OCI-LY3 (cell line): ENCODE measurements at regions not wholly inside any gene's neighbourhood (a gene's known extent, or its start where the extent isn't known, plus 50 kb on each side); places are given as distances from the start of the nearest gene placed in this dataset.

ENCODE experiments used
- H2AFZ ChIP-seq: fragments of 200-600, 300-600 bp; shearing (Covaris generic); 2 replicates; pipeline ENCODE4 v1.6.0; 2014; ENCODE audit warnings: antibody characterized with exemption, low read depth, low read length
- H3K27ac ChIP-seq: fragments of 200-600, 300-600 bp; sonication (generic); 2 replicates; pipeline ENCODE4 v1.5.1; 2014; ENCODE audit warnings: mild to moderate bottlenecking, low read length, moderate library complexity, mixed read lengths
- H3K27me3 ChIP-seq: fragments of 200-600, 300-600 bp; sonication (generic); 2 replicates; pipeline ENCODE4 v1.6.1; 2014; ENCODE audit warnings: low read depth, low read length, mixed read lengths
- H3K36me3 ChIP-seq: fragments of 200-600, 300-600 bp; sonication (generic); replicated peaks from 2 replicates; pipeline ENCODE3; 2014; ENCODE audit warnings: low read depth, low read length, mixed read lengths
- H3K4me1 ChIP-seq: fragments of 300-600, 200-600 bp; sonication (generic); 2 replicates; pipeline ENCODE4 v1.6.1; 2014; ENCODE audit warnings: low read length, mixed read lengths
- H3K4me2 ChIP-seq: fragments of 200-600, 300-600 bp; sonication (generic); 2 replicates; pipeline ENCODE4 v1.6.1; 2014; ENCODE audit warnings: low read length, mixed read lengths
- H3K4me3 ChIP-seq: fragments of 300-600, 200-600 bp; sonication (generic); 2 replicates; pipeline ENCODE4 v1.5.1; 2014; ENCODE audit warnings: antibody characterized with exemption, mild to moderate bottlenecking, low read length, moderate library complexity
- H3K79me2 ChIP-seq: fragments of 300-600, 200-600 bp; shearing (Covaris generic); 2 replicates; pipeline ENCODE4 v1.6.1; 2014; ENCODE audit warnings: mild to moderate bottlenecking, low read length, mixed read lengths
- H3K9ac ChIP-seq: fragments of 300-600, 200-600 bp; shearing (Covaris generic); 2 replicates; pipeline ENCODE4 v1.6.0; 2014; ENCODE audit warnings: mild to moderate bottlenecking, low read length, moderate library complexity
- H3K9me3 ChIP-seq: fragments of 200-600, 300-600 bp; shearing (Covaris generic); 2 replicates; pipeline ENCODE4 v1.6.1; 2014; ENCODE audit warnings: low read length, mixed read lengths; ENCODE audit not compliant: insufficient read depth
- H4K20me1 ChIP-seq: fragments of 200-600, 300-600 bp; sonication (generic); 2 replicates; pipeline ENCODE4 v1.6.1; 2016; ENCODE audit warnings: low read length, mixed read lengths; ENCODE audit not compliant: insufficient read depth
- EZH2phosphoT487 ChIP-seq: fragments of 200-600 bp; shearing (Covaris generic); IDR thresholded peaks from 2 replicates; pipeline ENCODE4 v1.6.1; 2018; ENCODE audit warnings: antibody characterized with exemption, mixed run types, low read depth
- TF ChIP-seq, protein P1 (sequence below): fragments of 200-600, 300-600 bp; sonication (generic); IDR thresholded peaks from 2 replicates; pipeline ENCODE4 v1.5.1; 2014; ENCODE audit warnings: antibody characterized with exemption, low read length, low read depth

DNA sequence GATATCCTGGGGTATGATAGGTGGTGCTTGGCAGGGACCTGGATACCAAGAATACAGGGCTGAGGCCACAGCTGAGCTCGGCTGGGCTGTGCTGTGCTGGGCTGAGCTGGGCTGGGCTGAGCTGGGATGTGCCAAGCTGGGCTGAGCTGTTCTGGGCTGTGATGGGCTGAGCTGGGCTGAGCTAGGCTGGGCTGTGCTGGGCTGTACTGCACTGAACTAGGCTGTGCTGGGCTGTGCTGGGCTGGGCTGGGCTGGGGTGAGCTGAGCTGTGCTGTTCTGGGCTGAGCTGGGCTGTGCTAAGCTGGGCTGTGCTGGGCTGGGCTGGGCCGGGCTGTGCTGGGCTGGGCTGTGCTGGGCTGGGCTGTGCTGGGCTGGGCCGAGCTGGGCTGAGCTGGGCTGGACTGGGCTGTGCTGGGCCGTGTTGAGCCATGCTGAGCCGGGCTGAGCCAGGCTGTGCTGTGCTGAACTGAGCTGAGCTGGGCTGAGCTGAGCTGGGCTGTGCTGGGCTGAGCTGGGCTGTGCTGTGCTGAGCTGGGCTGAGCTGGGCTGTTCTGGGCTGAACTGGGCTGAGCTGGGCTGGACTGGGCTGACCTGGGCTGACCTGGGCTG, 94.7 kb upstream of the ACTRT2 start:
- no peak for TF ChIP-seq EZH2phosphoT487
- TF ChIP-seq, protein P1, sequence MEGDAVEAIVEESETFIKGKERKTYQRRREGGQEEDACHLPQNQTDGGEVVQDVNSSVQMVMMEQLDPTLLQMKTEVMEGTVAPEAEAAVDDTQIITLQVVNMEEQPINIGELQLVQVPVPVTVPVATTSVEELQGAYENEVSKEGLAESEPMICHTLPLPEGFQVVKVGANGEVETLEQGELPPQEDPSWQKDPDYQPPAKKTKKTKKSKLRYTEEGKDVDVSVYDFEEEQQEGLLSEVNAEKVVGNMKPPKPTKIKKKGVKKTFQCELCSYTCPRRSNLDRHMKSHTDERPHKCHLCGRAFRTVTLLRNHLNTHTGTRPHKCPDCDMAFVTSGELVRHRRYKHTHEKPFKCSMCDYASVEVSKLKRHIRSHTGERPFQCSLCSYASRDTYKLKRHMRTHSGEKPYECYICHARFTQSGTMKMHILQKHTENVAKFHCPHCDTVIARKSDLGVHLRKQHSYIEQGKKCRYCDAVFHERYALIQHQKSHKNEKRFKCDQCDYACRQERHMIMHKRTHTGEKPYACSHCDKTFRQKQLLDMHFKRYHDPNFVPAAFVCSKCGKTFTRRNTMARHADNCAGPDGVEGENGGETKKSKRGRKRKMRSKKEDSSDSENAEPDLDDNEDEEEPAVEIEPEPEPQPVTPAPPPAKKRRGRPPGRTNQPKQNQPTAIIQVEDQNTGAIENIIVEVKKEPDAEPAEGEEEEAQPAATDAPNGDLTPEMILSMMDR, result no peak
- H3K4me2 ChIP-seq, result no peak overlapping the region
- H3K4me3 ChIP-seq, result no peak overlapping the region
- H3K36me3 ChIP-seq, result no peaks in the 10 kb centered on the region
- no peak overlapping the region for H2AFZ ChIP-seq
- H3K79me2 ChIP-seq, result no peaks in the 10 kb centered on the region
- H4K20me1 ChIP-seq, result no peaks in the 10 kb centered on the region
- no peak overlapping the region for H3K27ac ChIP-seq
- H3K4me1 ChIP-seq, result no peaks in the 10 kb centered on the region
- H3K9ac ChIP-seq, result no peak overlapping the region
- no peaks in the 10 kb centered on the region for H3K27me3 ChIP-seq
- H3K9me3 ChIP-seq, result no peaks in the 10 kb centered on the region

DNA sequence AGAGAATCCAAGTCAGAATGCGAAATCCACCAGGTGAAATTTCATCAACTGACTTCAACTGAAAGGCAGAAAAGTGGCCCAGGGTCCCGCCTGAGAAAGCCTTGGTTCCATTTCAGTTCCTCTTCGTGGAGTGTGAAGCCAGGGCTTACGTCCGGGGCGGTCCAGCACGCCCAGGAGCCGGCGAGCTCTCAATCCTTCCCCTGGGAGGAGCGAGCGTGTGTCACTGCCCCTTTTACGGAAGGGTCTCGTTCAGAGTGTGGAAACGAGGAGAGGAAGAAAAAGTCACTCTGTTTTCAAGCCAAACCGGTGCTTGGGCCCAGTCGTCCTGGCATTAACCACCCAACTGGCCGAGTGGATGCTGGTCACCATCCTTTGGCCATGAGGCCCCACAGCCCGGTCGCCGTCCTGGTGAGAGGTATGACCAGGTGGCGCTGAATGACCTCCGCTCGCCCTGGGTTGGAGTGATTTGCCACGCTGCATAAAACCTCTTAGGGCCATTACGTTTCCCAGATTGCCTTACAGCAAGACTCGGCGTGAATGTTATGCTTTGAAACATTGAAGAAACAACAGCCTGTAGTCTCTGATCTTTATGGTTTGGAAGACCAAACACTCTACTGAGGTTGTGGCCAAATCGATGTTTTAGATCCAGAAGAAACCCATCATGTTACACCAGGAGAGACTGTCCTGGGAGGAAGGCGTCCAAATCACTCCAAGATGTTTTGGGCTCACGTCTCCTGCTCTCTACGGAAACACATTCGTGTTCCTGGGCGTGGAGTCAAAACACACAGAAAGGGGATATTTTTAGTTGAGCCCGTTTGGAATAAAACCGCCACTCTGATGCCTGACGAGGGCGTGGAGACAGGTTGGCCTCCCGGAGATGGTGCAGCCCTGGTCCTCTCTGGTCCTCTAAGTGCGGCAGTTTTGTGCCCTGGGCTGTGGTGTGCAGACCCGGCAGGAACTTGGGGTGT, 93.6 kb upstream of the ACTRT2 start:
- no peak overlapping the region for H3K27ac ChIP-seq
- H3K4me3 ChIP-seq, result no peak overlapping the region
- TF ChIP-seq EZH2phosphoT487, result no peak
- TF ChIP-seq, protein P1, result no peak
- H3K4me2 ChIP-seq, result no peak overlapping the region
- no peaks in the 10 kb centered on the region for H3K36me3 ChIP-seq
- no peaks in the 10 kb centered on the region for H3K79me2 ChIP-seq
- H2AFZ ChIP-seq, result no peak overlapping the region
- no peaks in the 10 kb centered on the region for H4K20me1 ChIP-seq
- no peaks in the 10 kb centered on the region for H3K9me3 ChIP-seq
- H3K4me1 ChIP-seq, result no peaks in the 10 kb centered on the region
- H3K27me3 ChIP-seq, result no peaks in the 10 kb centered on the region
- H3K9ac ChIP-seq, result no peak overlapping the region

DNA sequence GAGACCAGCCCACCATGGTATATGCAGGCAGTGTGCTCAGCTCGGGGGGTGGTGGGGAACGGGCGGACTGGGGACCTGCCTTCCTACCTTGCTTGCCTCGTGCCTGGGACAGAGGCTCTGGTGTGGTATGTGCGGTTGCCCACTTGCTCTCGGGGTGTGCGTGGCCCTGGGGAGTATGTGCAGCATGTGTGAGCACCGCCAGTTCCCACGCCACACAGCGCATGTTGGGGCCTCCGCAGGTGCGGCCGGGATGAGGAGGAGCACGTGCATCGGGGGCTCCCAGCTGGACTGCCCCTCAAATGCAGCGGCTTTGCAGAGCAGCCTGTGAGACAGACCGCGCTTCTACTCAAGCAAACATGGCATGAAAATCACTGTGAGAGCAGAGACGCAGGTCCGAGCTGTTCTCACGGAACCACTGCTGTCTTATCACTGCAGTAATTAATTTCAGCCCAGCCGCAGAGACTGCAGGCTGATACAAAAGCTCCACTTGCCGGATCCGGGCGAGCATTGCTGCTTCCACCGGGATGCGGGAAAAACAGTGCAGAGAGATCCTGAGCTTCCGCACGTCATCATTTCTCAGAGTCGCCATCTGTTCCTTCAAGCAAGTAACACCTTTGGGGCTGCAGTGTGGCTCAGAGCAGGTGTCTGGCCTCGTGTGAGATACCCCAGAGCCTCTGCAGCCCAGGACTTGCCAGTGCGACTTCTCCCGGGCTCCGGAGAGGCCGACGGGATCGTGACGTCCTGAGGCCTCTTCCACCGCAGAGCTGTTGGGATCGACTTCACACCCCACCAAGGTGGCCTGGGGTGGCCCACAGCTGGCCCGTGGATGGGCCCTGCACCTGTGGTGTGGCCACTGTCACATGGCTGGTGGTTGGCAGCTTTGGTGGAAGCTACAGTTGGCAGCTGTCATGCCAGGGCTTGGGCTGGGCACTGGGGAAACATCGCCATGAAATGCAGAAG, 92.6 kb upstream of the ACTRT2 start:
- TF ChIP-seq EZH2phosphoT487, result no peak
- TF ChIP-seq, protein P1, result no peak
- Histone ChIP-seq H3K4me1 (no peaks in the 10 kb centered on the region), H3K4me3 (no peak overlapping the region), H3K9me3 (no peaks in the 10 kb centered on the region), H3K9ac (no peak overlapping the region), H3K27me3 (no peaks in the 10 kb centered on the region), H3K27ac (no peak overlapping the region), H3K4me2 (no peak overlapping the region), H4K20me1 (no peaks in the 10 kb centered on the region), H2AFZ (no peak overlapping the region), H3K79me2 (no peaks in the 10 kb centered on the region), H3K36me3 (no peaks in the 10 kb centered on the region)
